H1 (cell line): ENCODE measurements at regions not wholly inside any gene's neighbourhood (a gene's known extent, or its start where the extent isn't known, plus 50 kb on each side); places are given as distances from the start of the nearest gene placed in this dataset.

ENCODE experiments used
- BACH1 ChIP-seq: IDR thresholded peaks from 2 replicates; pipeline ENCODE4 v1.6.1; 2012; ENCODE audit warnings: low read length, improper control_type of control experiment
- BCL11A ChIP-seq, 2 experiments: IDR thresholded peaks; one replicate each; pipeline ENCODE4 v1.6.1; 2011; ENCODE audit warnings: low read depth in 2 of 2, low read length in 2 of 2, mild to moderate bottlenecking in 2 of 2
- CREB1 ChIP-seq: IDR thresholded peaks from 2 replicates; pipeline ENCODE4 v1.6.1; 2012; ENCODE audit warnings: inconsistent platforms
- CTCF ChIP-seq, 3 experiments: IDR thresholded peaks; 1 replicate in 2 of 3; 2 replicates in 1 of 3; pipeline versions ENCODE4 v1.5.1 to v1.6.1; 2011; ENCODE audit warnings: low read length in 3 of 3, mild to moderate bottlenecking in 3 of 3, inconsistent platforms in 2 of 3, low read depth in 1 of 3, moderate library complexity in 1 of 3; ENCODE audit not compliant: insufficient read depth in 1 of 3; ENCODE audit errors: control extremely low read depth in 1 of 3
- EP300 ChIP-seq, 2 experiments: IDR thresholded peaks; 1 replicate in 1 of 2; 2 replicates in 1 of 2; pipeline ENCODE4 v1.6.1; 2011 to 2012; ENCODE audit warnings: low read depth in 2 of 2, low read length in 2 of 2, mild to moderate bottlenecking in 2 of 2, borderline replicate concordance in 1 of 2, inconsistent platforms in 1 of 2, moderate library complexity in 1 of 2
- GABPA ChIP-seq: IDR thresholded peaks from 2 replicates; pipeline ENCODE4 v1.6.1; 2011; ENCODE audit warnings: mild to moderate bottlenecking, low read length, moderate library complexity, borderline replicate concordance; ENCODE audit not compliant: insufficient read depth
- MAFK ChIP-seq: IDR thresholded peaks from 2 replicates; pipeline ENCODE4 v1.6.1; 2012; ENCODE audit warnings: low read depth, mild to moderate bottlenecking, improper control_type of control experiment, low read length
- POLR2A ChIP-seq, 2 experiments: IDR thresholded peaks; 1 replicate in 1 of 2; 2 replicates in 1 of 2; pipeline ENCODE4 v1.6.1; 2011; ENCODE audit warnings: low read depth in 2 of 2, low read length in 2 of 2, mild to moderate bottlenecking in 2 of 2; ENCODE audit errors: control extremely low read depth in 1 of 2
- POLR2AphosphoS5 ChIP-seq: IDR thresholded peaks from 2 replicates; pipeline ENCODE4 v1.6.1; 2011; ENCODE audit warnings: low read depth, low read length
- RNF2 ChIP-seq: fragments of 200-900, 300-1000 bp; sonication (generic); IDR thresholded peaks from 2 replicates; pipeline ENCODE4 v1.7.1; 2016; ENCODE audit warnings: borderline replicate concordance, low read depth, mild to moderate bottlenecking, antibody characterized with exemption, low read length; ENCODE audit not compliant: poor library complexity, severe bottlenecking; ENCODE audit errors: missing control alignments
- SIRT6 ChIP-seq: IDR thresholded peaks from one replicate; pipeline ENCODE4 v1.7.1; 2012; ENCODE audit warnings: low read length, inconsistent platforms
- SP1 ChIP-seq: IDR thresholded peaks from 2 replicates; pipeline ENCODE4 v1.6.1; 2011; ENCODE audit warnings: low read depth, low read length
- TAF1 ChIP-seq: IDR thresholded peaks from 2 replicates; pipeline ENCODE4 v1.6.1; 2011; ENCODE audit warnings: mild to moderate bottlenecking, low read depth, low read length

- TF ChIP-seq POLR2A (IDR thresholded peaks at IDR 0.05; ENCODE audit: control extremely low read depth in 1 of 2, low read depth in 2 of 2, low read length in 2 of 2) (no peak), BACH1 (no peak), CTCF (IDR thresholded peaks at IDR 0.05; ENCODE audit: control extremely low read depth in 1 of 3, insufficient read depth in 1 of 3, low read depth in 1 of 3, low read length in 3 of 3) (no peak), SIRT6 (no peak), SP1 (no peak), BCL11A (IDR thresholded peaks at IDR 0.05; ENCODE audit: low read depth in 2 of 2, low read length in 2 of 2) (no peak), RNF2 (no peak), GABPA (no peak), TAF1 (no peak), POLR2AphosphoS5 (no peak), CREB1 (no peak), EP300 (IDR thresholded peaks at IDR 0.05; ENCODE audit: borderline replicate concordance in 1 of 2, low read depth in 2 of 2, low read length in 2 of 2) (no peak), MAFK (no peak)
These were observed 198.2 kb upstream of the SSTR4 start for GRCh38 chr20:22836877-22837276.
